T1000 (cell line): ENCODE measurements at regions not wholly inside any gene's neighbourhood (a gene's known extent, or its start where the extent isn't known, plus 50 kb on each side); places are given as distances from the start of the nearest gene placed in this dataset.
"Not testable (repeated sequence)": the region's sequence is repeated elsewhere in the genome, so short reads cannot be mapped to it uniquely, and the experiment has no call there.

Experiments used
- DNase-seq: peaks from one replicate; lab custom pipeline; 2025; ENCODE audit warnings: mixed read lengths; lab: John Stamatoyannopoulos, UW

DNA sequence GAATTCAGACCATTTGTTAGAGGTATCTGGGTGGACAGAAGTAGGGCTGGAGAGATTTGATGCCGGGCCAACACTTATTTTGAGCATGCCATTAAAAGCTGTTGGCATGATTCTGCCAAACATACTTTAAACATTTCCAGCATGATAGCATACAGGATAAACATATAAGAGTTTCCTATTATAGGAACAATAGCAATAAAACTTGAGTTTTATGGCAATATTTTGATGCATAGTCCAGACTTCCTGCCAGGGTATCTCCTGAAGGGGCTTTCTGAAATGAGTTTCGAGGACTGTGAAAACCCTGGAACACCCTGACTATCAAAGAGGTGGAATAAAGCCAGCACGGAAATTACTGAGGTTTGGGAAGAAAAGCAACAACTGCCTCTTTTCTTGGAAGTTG is 1398.0 kb upstream of the NXPH2 start:
- no peak for DNase-seq

DNA sequence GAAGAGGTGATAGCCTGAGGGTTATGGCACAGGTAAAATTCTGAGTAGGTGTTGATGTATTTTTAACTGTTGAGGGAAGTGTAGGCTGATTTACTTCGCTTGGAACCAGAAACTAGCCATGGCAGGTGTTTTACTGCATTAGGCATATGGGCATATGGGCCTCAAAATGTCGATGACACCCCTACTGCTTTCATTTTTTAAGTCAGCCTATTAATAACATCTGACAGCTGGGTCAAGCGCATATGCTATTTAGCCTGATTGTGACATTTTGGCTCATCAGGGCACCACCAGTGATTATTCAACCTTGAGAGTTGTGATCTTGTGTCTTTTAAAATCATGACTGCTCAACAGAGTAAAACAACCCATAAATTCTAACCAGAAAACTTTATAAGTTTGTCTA is 1396.9 kb upstream of the NXPH2 start:
- DNase-seq = no peak

GRCh38 chr2:140173790-140174189 is 1393.6 kb upstream of the NXPH2 start:
- no peak for DNase-seq

GRCh38 chr2:140164449-140164848 is 1384.3 kb upstream of the NXPH2 start:
- DNase-seq = no peak

DNA sequence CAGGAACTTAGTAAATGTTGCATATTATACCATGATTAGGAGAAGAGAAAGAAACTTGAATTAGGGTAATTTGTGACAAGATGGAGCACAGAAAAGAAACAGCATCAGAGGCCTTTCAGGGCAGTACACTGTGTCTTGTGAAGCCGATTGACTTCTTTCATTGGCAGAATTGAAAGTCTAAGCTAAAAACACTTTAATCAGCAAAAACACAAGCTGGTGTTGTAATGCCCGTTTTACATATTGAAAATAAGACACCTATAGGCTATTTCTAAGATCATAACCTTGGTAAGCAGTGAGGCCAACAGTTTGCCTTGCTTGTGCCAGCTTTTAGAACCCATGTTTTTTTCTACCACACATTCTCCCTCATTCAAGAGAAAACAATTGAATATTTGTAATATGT is 1378.1 kb upstream of the NXPH2 start:
- DNase-seq = no peak

GRCh38 chr2:140157816-140158215 is 1377.6 kb upstream of the NXPH2 start:
- DNase-seq = no peak

GRCh38 chr2:140154706-140155105 is 1374.5 kb upstream of the NXPH2 start:
- DNase-seq = no peak

DNA sequence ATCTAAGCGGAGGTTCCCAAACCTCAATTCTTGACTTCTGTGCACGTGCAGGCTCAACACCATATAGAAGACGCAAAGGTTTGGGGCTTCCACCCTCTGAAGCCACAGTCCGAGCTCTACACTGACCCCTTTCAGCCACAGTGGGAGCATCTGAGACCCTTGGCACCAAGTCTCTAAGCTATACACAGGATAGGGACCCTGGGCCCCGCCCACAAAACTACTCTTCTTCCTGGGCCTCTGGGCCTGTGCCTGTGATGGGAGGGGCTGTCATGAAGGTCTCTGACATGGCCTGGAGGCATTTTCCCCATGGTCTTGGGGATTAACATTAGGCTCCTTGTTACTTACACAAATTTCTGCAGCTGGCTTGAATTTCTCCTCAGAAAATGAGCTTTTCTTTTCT is 1374.1 kb upstream of the NXPH2 start:
- no peak for DNase-seq

DNA sequence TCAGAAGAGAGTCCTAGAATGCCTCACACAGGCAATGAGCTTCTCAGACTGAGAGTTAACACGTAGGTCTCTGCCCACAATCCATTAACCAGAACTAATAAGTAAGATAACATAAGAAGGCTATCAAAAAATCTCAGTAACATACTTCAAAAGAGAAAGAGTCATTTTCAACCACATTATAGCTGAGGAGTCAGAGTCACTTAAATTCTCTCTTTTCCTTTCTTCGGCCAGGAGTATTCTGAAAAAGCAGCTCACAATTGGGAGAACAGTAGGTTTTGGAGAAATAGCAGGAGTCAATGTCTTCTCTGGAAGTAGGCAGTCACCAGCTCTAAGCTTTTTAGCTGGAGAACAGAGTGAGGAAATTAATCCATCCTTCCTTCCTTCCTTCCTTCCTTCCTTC is 1364.4 kb upstream of the NXPH2 start:
- DNase-seq = no peak

DNA sequence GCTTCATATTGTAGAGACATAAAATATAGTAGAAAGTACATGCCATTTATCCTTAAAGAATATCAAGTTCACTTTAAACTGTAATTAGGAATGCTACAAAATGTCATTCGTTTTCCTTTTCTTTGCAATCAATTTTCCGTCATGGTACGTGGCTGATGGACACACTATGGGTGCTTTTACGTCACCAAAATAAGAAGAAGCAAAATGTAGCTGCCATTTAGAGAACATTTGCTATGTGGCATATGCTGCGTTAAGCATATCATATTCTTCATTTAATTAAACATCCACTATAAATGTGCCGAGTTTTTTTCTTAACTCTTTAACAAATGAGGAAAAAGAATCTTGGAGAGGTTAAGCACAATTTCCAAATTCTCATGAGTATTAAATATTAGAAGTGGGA is 1358.5 kb upstream of the NXPH2 start:
- DNase-seq = no peak

DNA sequence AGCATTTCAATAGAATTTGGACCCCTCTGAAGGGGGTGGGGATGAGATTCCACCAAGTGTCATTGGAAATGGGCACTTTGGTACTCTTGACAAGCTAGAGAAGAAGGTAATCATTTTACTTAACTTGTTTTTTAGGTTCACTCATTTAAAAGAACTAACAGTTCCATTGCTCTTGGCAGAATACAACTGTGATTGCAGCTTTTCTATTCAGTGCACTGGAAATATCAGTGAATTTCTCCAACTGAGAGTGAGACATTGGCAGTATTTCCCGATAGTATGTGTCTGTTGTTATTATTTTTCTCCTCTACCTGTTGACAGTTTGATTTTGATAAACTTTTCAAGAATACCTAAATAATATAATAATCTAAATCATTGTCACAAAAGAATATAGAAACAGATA is 1356.7 kb upstream of the NXPH2 start:
- no peak for DNase-seq

DNA sequence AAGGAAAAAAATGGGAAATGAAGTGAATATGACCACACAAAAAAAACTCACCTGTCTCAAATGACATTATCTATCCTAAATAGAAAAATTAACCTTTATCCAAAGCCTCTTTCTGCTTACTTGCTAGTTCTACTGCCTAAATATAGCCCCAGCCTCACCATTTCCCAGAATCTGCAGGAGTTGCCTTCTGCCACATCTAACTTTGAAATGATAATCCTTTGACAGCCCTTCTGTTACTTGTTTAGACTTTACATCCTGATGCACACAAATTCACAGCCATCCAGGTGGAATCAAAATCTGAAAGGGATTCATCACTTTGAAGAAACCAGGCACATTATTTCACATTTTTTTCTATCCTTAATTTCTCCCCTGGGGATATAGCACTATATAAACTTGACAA is 1356.2 kb upstream of the NXPH2 start:
- DNase-seq = no peak

DNA sequence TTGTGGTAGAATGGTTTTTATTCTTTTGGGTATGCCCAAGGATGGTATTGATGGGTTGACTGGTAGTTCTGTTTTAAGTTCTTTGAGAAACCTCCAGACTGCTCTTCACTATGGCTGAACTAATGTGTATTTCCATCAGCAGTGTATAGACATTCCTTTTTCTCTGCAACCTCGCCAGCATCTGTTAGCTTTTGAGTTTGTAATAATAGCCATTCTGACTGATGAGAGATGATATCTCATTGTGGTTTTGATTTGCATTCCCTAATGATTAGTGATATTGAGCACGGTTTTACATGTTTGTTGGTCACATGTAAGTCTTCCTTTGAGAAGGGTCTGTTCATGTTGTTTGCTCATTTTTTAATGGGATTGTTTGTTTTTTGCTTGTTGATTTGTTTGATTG is 1348.7 kb upstream of the NXPH2 start:
- DNase-seq = no peak

DNA sequence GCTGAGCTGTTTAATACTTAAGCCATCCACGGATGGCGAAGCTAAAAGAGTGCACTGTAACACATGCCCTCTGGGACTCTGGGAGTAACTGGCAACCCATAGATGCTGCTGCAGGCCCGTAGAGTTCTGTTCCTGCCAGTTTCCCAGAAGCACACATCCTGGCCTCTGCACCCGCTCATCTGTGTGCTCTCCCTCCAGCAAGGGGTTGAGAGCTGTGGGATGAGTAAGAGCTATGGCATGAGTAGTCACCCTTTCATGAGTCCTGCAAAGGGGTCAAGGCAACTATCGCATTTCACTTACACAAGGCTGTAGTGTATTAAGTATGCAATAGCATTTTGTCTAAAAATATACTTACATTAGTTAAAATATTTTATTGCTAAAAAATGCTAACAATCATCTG is 1341.8 kb upstream of the NXPH2 start:
- peak; percentile 35 for DNase-seq

GRCh38 chr2:140117386-140117785 is 1337.2 kb upstream of the NXPH2 start:
- DNase-seq = no peak

- DNase-seq = no peak
Measured at GRCh38 chr2:140108706-140109475, 1328.7 kb upstream of the NXPH2 start.

DNA sequence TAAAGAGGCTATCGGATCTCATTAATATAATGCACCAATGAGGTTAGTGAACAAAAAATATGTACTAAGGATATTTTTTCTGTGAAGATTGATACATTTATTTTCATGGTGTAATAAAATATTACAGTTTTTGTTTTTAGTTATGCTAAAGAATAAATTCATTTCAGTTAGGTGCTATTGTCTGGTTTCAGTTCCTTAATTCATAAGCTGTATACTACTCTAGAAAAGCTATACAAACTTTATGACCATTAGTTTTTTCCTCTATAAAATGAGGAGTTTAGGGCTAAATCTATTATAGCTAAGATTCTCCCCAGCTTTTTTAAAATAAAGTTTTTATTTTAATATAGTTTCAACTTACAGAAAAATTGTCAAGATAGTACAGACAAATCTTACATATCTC is 1311.7 kb upstream of the NXPH2 start:
- no peak for DNase-seq

DNA sequence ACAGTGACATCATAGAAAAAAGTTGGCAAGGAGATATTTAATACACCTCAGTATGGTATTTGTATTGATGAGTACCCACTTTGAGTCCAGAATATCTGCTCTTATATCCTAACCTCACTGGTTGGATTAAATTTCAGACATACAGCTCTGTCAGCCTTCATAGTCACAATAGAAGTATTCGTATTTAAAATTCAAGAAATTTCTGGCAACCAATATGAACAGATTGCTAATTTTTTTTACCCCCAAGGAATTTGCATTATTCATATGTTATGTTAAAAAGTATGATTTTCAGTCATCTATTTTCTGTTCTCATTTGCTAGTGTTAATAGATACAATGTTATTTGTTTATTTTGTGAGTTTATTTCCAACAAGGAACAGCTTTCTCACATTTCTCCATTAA is 1306.8 kb upstream of the NXPH2 start:
- no peak for DNase-seq

DNA sequence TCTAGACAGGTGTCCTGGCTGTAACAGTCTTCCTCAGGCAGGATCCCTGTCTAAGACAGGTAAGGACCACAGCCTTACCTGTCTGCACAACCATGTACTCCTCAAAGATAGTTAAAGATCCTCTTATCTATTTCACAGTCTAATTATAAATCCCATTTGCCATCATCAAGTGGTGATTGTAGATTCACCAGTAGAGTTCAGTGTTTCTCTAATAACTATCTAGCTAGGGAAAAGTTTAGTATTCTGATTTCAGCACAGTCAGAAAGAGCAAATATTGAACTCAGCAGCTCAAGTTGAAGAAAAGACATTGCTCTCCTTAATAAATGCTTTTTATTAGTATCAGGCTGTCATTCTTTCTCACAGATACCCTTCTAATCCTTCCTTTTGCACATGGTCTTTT is 1305.5 kb upstream of the NXPH2 start:
- DNase-seq = no peak

GRCh38 chr2:140079038-140079437 is 1298.8 kb upstream of the NXPH2 start:
- DNase-seq = no peak

- no peak for DNase-seq
Measured at GRCh38 chr2:140076164-140076563, 1296.0 kb upstream of the NXPH2 start.

DNA sequence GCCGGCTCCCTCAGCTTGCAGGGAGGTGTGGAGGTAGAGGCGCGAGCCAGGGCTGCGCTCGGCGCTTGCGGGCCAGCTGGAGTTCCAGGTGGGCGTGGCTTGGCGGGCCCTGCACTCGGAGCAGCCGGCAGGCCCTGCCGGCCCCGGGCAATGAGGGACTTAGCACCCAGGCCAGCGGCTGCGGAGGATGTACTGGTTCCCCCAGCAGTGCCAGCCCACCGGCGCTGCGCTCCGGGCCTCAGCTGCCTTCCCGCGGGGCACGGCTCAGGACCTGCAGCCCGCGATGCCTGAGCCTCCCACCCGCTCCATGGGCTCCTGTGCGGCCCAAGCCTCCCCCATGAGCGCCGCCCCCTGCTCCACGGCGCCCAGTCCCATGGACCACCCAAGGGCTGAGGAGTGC is 1293.6 kb upstream of the NXPH2 start:
- DNase-seq = not testable (repeated sequence)

GRCh38 chr2:140067661-140068060 is 1287.5 kb upstream of the NXPH2 start:
- DNase-seq = no peak

DNA sequence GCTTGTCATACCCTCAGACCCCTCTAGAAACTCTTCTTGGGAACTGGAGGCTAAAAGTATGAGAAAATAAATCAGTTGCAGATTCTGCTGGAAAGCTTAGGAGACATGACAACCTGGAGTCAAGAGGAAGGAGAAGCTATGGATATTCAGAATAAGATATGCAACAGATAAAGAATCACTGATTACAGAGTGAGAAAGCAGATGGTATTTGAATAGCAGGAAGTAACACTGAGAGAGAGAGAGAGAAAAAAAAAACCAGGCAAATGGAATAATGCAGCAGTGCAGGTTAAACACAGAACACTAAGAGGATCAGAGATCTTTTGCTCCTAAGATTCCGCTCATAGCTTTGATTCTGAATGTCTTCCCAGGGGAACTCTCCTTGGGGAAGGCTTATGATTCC is 1284.1 kb upstream of the NXPH2 start:
- no peak for DNase-seq
